D721Med (cell line): ENCODE measurements at regions not wholly inside any gene's neighbourhood (a gene's known extent, or its start where the extent isn't known, plus 50 kb on each side); places are given as distances from the start of the nearest gene placed in this dataset.

Experiments
- DNase-seq: peaks from one replicate; pipeline ENCODE4 v3.0.0; 2011; ENCODE audit warnings: low spot score; ENCODE audit not compliant: insufficient read length
- FAIRE-seq: peaks from 2 replicates; lab custom pipeline; 2011; peaks lifted over from hg19 to GRCh38; lab: Jason Lieb, UNC
- TF ChIP-seq, protein P1 (sequence below): IDR thresholded peaks from 2 replicates; pipeline ENCODE4 v1.5.1; 2012; ENCODE audit warnings: mild to moderate bottlenecking, control low read depth; ENCODE audit not compliant: insufficient read depth; ENCODE audit errors: missing control alignments

DNA sequence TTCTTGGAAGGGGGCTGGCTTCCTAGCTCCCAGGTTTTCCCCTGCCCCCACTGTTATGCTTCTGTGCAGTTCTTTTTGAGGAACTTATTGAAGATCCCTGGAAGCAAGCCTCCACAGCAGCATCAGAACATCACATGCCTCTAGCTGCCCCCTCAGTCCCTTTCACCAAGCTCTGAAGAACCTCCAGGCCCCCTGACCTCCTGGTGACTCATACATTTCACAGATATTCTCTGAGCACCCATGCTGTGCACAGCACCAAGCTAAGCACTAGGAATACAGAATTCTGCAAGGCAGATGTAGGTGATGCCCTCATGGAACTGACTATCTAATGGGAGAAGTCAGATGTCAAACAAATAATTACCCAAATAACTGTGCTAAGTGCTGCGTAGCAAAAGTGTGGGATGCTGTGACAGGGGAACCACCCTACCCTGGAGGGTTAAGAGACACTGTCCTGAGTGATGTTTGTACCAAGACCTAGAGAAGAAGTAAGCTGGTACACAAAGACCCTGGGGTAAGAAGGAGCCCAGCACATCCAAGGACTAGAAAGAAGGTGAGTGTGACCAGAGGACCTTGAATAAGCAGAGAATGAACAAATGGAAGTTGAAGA lies 213.7 kb upstream of the NR4A3 start:
- FAIRE-seq (no peak), DNase-seq (no peak)
- TF ChIP-seq, protein P1, sequence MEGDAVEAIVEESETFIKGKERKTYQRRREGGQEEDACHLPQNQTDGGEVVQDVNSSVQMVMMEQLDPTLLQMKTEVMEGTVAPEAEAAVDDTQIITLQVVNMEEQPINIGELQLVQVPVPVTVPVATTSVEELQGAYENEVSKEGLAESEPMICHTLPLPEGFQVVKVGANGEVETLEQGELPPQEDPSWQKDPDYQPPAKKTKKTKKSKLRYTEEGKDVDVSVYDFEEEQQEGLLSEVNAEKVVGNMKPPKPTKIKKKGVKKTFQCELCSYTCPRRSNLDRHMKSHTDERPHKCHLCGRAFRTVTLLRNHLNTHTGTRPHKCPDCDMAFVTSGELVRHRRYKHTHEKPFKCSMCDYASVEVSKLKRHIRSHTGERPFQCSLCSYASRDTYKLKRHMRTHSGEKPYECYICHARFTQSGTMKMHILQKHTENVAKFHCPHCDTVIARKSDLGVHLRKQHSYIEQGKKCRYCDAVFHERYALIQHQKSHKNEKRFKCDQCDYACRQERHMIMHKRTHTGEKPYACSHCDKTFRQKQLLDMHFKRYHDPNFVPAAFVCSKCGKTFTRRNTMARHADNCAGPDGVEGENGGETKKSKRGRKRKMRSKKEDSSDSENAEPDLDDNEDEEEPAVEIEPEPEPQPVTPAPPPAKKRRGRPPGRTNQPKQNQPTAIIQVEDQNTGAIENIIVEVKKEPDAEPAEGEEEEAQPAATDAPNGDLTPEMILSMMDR = no peak

- FAIRE-seq (no peak), DNase-seq (no peak)
- TF ChIP-seq, protein P1 = no peak
Observed at GRCh38 chr9:99614341-99614740, 207.3 kb upstream of the NR4A3 start.

GRCh38 chr9:99621040-99621439 lies 200.6 kb upstream of the NR4A3 start:
- TF ChIP-seq, protein P1 = no peak
- DNase-seq (no peak), FAIRE-seq (no peak)

- FAIRE-seq (no peak), DNase-seq (no peak)
- TF ChIP-seq, protein P1 = no peak
Observed at GRCh38 chr9:99622679-99623078, 199.0 kb upstream of the NR4A3 start.

DNA sequence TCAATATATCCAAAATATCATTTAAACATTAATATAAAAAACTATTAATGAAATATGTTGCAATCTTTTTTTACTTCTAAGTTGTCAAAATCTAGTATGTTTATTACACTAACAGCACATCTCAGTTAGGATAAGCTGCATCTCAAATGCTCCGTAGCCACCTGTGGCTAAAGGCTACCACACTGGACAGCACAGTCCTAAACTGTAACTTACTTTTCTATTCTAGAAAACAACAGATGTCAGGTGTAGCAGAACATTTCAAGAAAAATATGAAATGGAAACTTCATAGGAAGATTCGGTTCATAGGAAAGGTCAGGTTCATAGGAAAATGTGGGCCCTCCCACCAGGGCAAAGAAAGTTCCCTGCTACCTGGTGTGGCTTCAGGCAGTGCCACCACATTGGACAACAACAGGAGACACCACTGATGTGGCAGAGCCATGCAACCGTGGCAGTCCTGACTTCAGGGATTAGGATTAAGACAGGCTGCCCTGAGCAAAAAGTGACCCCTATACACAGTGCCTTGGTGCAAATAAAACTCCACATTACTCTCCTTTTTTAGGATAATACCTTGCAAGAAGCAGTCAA lies 197.8 kb upstream of the NR4A3 start:
- TF ChIP-seq, protein P1 = no peak
- DNase-seq = no peak
- FAIRE-seq = no peak

- TF ChIP-seq, protein P1 = no peak
- FAIRE-seq = no peak
- DNase-seq = no peak
Observed at GRCh38 chr9:99624499-99625233, 197.0 kb upstream of the NR4A3 start.

- FAIRE-seq (no peak), DNase-seq (no peak)
- TF ChIP-seq, protein P1 = no peak
Observed at GRCh38 chr9:99626426-99626825, 195.3 kb upstream of the NR4A3 start.
